DOHH2 (cell line): ENCODE measurements at regions not wholly inside any gene's neighbourhood (a gene's known extent, or its start where the extent isn't known, plus 50 kb on each side); places are given as distances from the start of the nearest gene placed in this dataset.
"Not testable (repeated sequence)": the region's sequence is repeated elsewhere in the genome, so short reads cannot be mapped to it uniquely, and the experiment has no call there.

Source experiments
- CTCF ChIP-seq: fragments of 200-600 bp; sonication (generic); IDR thresholded peaks from one replicate; pipeline ENCODE4 v1.5.1; 2014; ENCODE audit warnings: antibody characterized with exemption, mild to moderate bottlenecking, low read depth, low read length; ENCODE audit not compliant: poor library complexity, severe bottlenecking
- EZH2phosphoT487 ChIP-seq: fragments of 200-600 bp; sonication (generic); IDR thresholded peaks from 2 replicates; pipeline ENCODE4 v1.6.1; 2017; ENCODE audit warnings: borderline replicate concordance, mild to moderate bottlenecking, antibody characterized with exemption, low read length, moderate library complexity, mixed read lengths

GRCh38 chr2:87396551-87397265 lies 351.2 kb upstream of the PLGLB2 start:
- TF ChIP-seq EZH2phosphoT487, CTCF: not testable (repeated sequence)
